CD8-positive, alpha-beta memory T cell (primary cell): ENCODE measurements at regions not wholly inside any gene's neighbourhood (a gene's known extent, or its start where the extent isn't known, plus 50 kb on each side); places are given as distances from the start of the nearest gene placed in this dataset.

Experiments used
- CTCF ChIA-PET: fragments of 350-600 bp; sonication (Branson Sonifier 250); formaldehyde crosslinking; loops from one replicate; lab custom pipeline; 2021; ENCODE audit warnings: antibody characterized with exemption; lab: Charles Lee
- POLR2A ChIA-PET: fragments of 350-600 bp; sonication (Branson Sonifier 250); formaldehyde crosslinking; loops from one replicate; lab custom pipeline; 2021; ENCODE audit warnings: antibody characterized with exemption; lab: Charles Lee
- DNase-seq, 5 donors: peaks; one replicate each; pipeline versions ENCODE4 v3.0.0 to v3.0.0-alpha.2; 2020 to 2022; ENCODE audit warnings: mixed read lengths in 1 of 5
- H3K27ac ChIP-seq: one replicate; pipeline ENCODE4 v1.7.0; 2013; ENCODE audit warnings: low read depth, mild to moderate bottlenecking, low read length, moderate library complexity
- H3K27me3 ChIP-seq: 2 replicates; pipeline ENCODE4 v1.7.0; 2013; ENCODE audit warnings: low read length, mild to moderate bottlenecking; ENCODE audit not compliant: insufficient read depth, poor library complexity, severe bottlenecking
- H3K36me3 ChIP-seq: 2 replicates; pipeline ENCODE4 v1.7.0; 2013; ENCODE audit warnings: mild to moderate bottlenecking, low read length, moderate library complexity; ENCODE audit not compliant: insufficient read depth
- H3K4me1 ChIP-seq: 2 replicates; pipeline ENCODE4 v1.7.0; 2013; ENCODE audit warnings: mild to moderate bottlenecking, low read length, moderate library complexity; ENCODE audit not compliant: insufficient read depth
- H3K4me3 ChIP-seq: 2 replicates; pipeline ENCODE4 v1.7.0; 2013; ENCODE audit warnings: mild to moderate bottlenecking, low read length
- H3K9me3 ChIP-seq: 2 replicates; pipeline ENCODE4 v1.7.0; 2013; ENCODE audit warnings: mild to moderate bottlenecking, low read length
- H3K27ac Mint-ChIP-seq, 8 donors: one replicate each; pipeline ENCODE4 v1.8.0; 2020 to 2021; ENCODE audit warnings: mixed read lengths in 8 of 8, mild to moderate bottlenecking in 6 of 8, inconsistent platforms in 3 of 8, moderate library complexity in 3 of 8
- H3K27me3 Mint-ChIP-seq, 2 donors: one replicate each; pipeline ENCODE4 v1.8.0; 2020 to 2021; ENCODE audit warnings: mixed read lengths in 2 of 2, mild to moderate bottlenecking in 1 of 2, moderate library complexity in 1 of 2
- H3K36me3 Mint-ChIP-seq, 3 donors: one replicate each; pipeline ENCODE4 v1.8.0; 2020 to 2021; ENCODE audit warnings: mixed read lengths in 3 of 3, inconsistent platforms in 1 of 3, mild to moderate bottlenecking in 1 of 3
- H3K4me1 Mint-ChIP-seq, 3 donors: one replicate each; pipeline ENCODE4 v1.8.0; 2020 to 2021; ENCODE audit warnings: mixed read lengths in 3 of 3, inconsistent platforms in 1 of 3, mild to moderate bottlenecking in 1 of 3
- H3K4me3 Mint-ChIP-seq, 7 donors: one replicate each; pipeline ENCODE4 v1.8.0; 2020 to 2021; ENCODE audit warnings: mixed read lengths in 7 of 7, mild to moderate bottlenecking in 6 of 7, moderate library complexity in 4 of 7, inconsistent platforms in 2 of 7
- H3K9me3 Mint-ChIP-seq, 5 donors: one replicate each; pipeline ENCODE4 v1.8.0; 2020 to 2022; ENCODE audit warnings: mixed read lengths in 5 of 5, mild to moderate bottlenecking in 3 of 5, moderate library complexity in 2 of 5, inconsistent platforms in 1 of 5

- no peak overlapping the region for H3K4me3 ChIP-seq
- Mint-ChIP-seq H3K36me3 (no peaks in the 10 kb centered on the region), H3K27me3 (no peaks in the 10 kb centered on the region)
Measured at GRCh38 chr13:103263448-103263847, 197.2 kb upstream of the SLC10A2 start.

DNA sequence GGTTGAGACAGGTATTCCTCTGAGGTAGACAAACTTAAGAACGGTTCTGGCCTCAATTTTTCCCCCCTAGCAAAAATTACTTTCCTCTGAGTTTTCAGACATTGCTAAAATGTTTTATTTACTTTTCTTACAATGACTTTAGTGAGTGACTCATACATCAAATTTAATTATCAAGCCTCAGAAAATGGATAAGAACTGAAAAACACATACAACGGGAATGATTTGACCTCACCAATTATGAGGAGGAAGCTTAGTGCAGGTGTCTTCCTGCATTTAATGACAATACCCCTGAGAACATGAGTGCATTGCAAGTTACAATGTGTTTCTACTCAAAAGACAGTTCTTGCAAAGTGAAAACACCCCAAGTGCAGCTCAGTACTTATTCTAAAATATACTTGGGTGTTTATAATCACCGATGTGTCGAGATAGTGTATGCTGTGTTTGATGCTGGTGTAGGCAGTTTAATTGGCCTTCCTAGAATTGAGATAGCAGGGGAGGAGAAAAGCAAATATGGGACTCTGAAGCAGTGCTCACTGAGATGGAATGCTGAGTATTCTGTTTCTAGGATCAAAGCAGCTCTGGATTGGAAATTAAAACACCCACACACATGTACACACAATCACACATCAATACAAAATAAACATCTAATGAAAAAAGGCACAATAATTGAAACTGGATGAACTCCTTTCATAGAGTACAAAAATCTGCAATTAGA, 189.5 kb upstream of the SLC10A2 start:
- no peak overlapping the region for H3K27ac Mint-ChIP-seq

More at GRCh38 chr13:103263448-103263847, 197.2 kb upstream of the SLC10A2 start:
- no peak overlapping the region for H3K27ac Mint-ChIP-seq
- no peak for DNase-seq
- Histone ChIP-seq H3K9me3 (peaks cover 5% of the 10 kb centered on the region), H3K27ac (no peak overlapping the region), H3K36me3 (no peaks in the 10 kb centered on the region), H3K27me3 (no peaks in the 10 kb centered on the region), H3K4me1 (no peaks in the 10 kb centered on the region)
- ChIA-PET CTCF (no interaction called here), POLR2A (no interaction called here)
- no peak overlapping the region for H3K4me3 Mint-ChIP-seq
- no peaks in the 10 kb centered on the region for H3K4me1 Mint-ChIP-seq
- H3K9me3 Mint-ChIP-seq, result peaks cover 13 to 26% (median 15%) of the 10 kb centered on the region in 5 donors

DNA sequence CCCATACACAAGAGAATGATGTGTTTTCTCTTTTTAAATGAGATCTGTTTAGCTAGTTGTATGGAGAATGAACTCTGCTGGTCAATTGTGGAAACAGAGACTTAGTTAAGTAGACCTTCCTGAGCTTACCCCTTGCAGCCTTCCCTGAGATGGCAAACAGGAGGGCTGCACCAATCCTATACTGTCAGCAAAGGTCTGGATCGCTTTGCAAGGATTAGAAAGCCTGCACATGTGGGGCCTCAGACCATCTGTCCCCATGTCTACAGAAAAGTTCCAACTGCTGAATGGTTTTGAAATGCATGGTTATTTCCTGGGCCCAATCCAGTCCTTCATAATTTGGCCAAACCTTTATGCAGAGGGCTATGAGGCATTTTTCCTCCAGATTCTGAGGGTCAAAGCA, 183.9 kb upstream of the SLC10A2 start:
- POLR2A ChIA-PET, result no interaction called here
- H3K27me3 ChIP-seq, result no peaks in the 10 kb centered on the region
- H3K27ac ChIP-seq, result no peak overlapping the region
- no peak overlapping the region for H3K4me3 Mint-ChIP-seq
- no peaks in the 10 kb centered on the region for H3K9me3 ChIP-seq
- no peak overlapping the region for H3K27ac Mint-ChIP-seq
- CTCF ChIA-PET, result no interaction called here
- no peak for DNase-seq
- no peaks in the 10 kb centered on the region for H3K4me1 ChIP-seq
- H3K9me3 Mint-ChIP-seq, result peaks cover 0 to 8% (median 2%) of the 10 kb centered on the region in 5 donors
- H3K4me3 ChIP-seq, result no peak overlapping the region
- H3K36me3 Mint-ChIP-seq, result no peaks in the 10 kb centered on the region
- no peaks in the 10 kb centered on the region for H3K4me1 Mint-ChIP-seq
- H3K27me3 Mint-ChIP-seq, result peaks cover 0 to 2% of the 10 kb centered on the region in 2 donors
- H3K36me3 ChIP-seq, result no peaks in the 10 kb centered on the region

More for the DNA sequence above, 189.5 kb upstream of the SLC10A2 start:
- H3K4me3 Mint-ChIP-seq, result no peak overlapping the region
- CTCF ChIA-PET, result no interaction called here
- Histone ChIP-seq H3K27me3 (no peaks in the 10 kb centered on the region), H3K9me3 (no peaks in the 10 kb centered on the region), H3K4me1 (no peaks in the 10 kb centered on the region), H3K4me3 (no peak overlapping the region), H3K36me3 (no peaks in the 10 kb centered on the region), H3K27ac (no peak overlapping the region)
- no peak for DNase-seq
- POLR2A ChIA-PET, result no interaction called here
- peaks cover 0 to 14% (median 0%) of the 10 kb centered on the region in 5 donors for H3K9me3 Mint-ChIP-seq
- H3K4me1 Mint-ChIP-seq, result no peaks in the 10 kb centered on the region
- H3K36me3 Mint-ChIP-seq, result no peaks in the 10 kb centered on the region
- no peaks in the 10 kb centered on the region for H3K27me3 Mint-ChIP-seq

DNA sequence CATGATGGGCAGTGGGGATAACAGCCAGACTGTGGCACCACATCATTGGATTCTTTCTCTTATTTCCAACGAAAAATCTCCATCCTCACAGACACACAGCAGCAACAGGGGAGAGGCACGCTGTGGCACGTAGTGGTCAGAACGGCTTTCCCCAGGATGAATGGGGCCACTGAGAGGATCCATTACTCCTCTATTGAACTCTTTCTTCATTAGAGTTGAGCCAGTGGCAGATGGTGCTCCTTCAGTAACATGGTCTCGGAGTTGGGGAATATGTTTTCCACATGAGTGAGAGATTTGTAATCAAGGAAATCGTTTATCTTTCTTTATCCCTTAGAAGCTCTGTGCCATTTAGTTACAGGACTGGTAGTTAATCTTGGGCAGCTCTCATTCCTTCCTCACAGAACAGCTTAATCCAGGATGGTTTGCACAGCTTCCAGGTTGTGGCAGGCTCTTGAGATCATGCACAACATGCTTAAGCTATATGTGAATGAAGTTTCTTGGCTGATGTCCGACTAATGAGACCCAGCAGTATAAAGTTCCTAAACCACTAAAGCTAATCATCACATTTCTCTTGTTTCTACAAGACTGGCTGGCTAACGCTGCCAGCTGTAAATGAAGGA, 180.5 kb upstream of the SLC10A2 start:
- H3K9me3 Mint-ChIP-seq, result peaks cover 0 to 8% (median 2%) of the 10 kb centered on the region in 5 donors
- Histone ChIP-seq H3K27ac (no peak overlapping the region), H3K9me3 (no peaks in the 10 kb centered on the region), H3K4me1 (no peaks in the 10 kb centered on the region), H3K27me3 (no peaks in the 10 kb centered on the region), H3K36me3 (no peaks in the 10 kb centered on the region), H3K4me3 (no peak overlapping the region)
- POLR2A ChIA-PET, result no interaction called here
- no peak for DNase-seq
- no peaks in the 10 kb centered on the region for H3K4me1 Mint-ChIP-seq
- H3K36me3 Mint-ChIP-seq, result no peaks in the 10 kb centered on the region
- no peak overlapping the region for H3K4me3 Mint-ChIP-seq
- CTCF ChIA-PET, result no interaction called here
- H3K27ac Mint-ChIP-seq, result no peak overlapping the region
- peaks cover 0 to 2% of the 10 kb centered on the region in 2 donors for H3K27me3 Mint-ChIP-seq

DNA sequence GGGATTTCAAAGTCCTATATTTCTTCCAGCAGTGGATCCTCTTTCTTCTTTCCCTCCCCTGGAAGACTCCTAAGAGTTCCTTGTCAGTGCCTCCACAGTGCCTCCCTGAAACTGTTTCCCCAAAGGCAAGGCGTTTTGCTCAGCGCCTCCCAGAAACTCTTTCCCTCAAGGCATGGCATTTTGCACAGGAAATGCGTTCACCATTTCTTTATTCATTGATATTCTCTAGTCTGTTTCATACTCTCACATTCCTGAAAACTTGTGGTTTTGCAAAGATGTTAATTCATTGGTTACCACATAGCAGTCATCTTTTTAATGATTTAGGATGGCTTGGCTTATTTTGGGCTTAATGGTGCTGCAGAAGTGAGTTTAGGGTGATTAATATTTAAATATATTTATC, 177.3 kb upstream of the SLC10A2 start:
- H3K9me3 ChIP-seq, result no peaks in the 10 kb centered on the region
- no peaks in the 10 kb centered on the region for H3K27me3 ChIP-seq
- POLR2A ChIA-PET, result no interaction called here
- H3K36me3 ChIP-seq, result no peaks in the 10 kb centered on the region
- H3K4me3 ChIP-seq, result no peak overlapping the region
- Mint-ChIP-seq H3K9me3 (peaks cover 0 to 8% (median 2%) of the 10 kb centered on the region in 5 donors), H3K4me1 (no peaks in the 10 kb centered on the region), H3K4me3 (no peak overlapping the region), H3K36me3 (no peaks in the 10 kb centered on the region), H3K27ac (no peak overlapping the region), H3K27me3 (no peaks in the 10 kb centered on the region)
- no peak overlapping the region for H3K27ac ChIP-seq
- no peaks in the 10 kb centered on the region for H3K4me1 ChIP-seq
- CTCF ChIA-PET, result no interaction called here
- no peak for DNase-seq

GRCh38 chr13:103238441-103238840, 172.2 kb upstream of the SLC10A2 start:
- Histone ChIP-seq H3K4me3 (no peak overlapping the region), H3K4me1 (no peaks in the 10 kb centered on the region), H3K27ac (no peak overlapping the region), H3K27me3 (no peaks in the 10 kb centered on the region), H3K36me3 (no peaks in the 10 kb centered on the region), H3K9me3 (no peaks in the 10 kb centered on the region)
- no peaks in the 10 kb centered on the region for H3K36me3 Mint-ChIP-seq
- no peak overlapping the region for H3K27ac Mint-ChIP-seq
- ChIA-PET POLR2A (no interaction called here), CTCF (no interaction called here)
- peaks cover 0 to 9% (median 2%) of the 10 kb centered on the region in 5 donors for H3K9me3 Mint-ChIP-seq
- no peak overlapping the region for H3K4me3 Mint-ChIP-seq
- H3K4me1 Mint-ChIP-seq, result no peaks in the 10 kb centered on the region
- DNase-seq, result no peak
- H3K27me3 Mint-ChIP-seq, result no peaks in the 10 kb centered on the region

- ChIA-PET POLR2A (no interaction called here), CTCF (no interaction called here)
- Histone ChIP-seq H3K27ac (no peak overlapping the region), H3K4me3 (no peak overlapping the region), H3K9me3 (no peaks in the 10 kb centered on the region), H3K27me3 (no peaks in the 10 kb centered on the region), H3K4me1 (no peaks in the 10 kb centered on the region), H3K36me3 (no peaks in the 10 kb centered on the region)
- peaks cover 3 to 11% (median 5%) of the 10 kb centered on the region in 5 donors for H3K9me3 Mint-ChIP-seq
- H3K4me3 Mint-ChIP-seq, result no peak overlapping the region
- H3K36me3 Mint-ChIP-seq, result no peaks in the 10 kb centered on the region
- H3K4me1 Mint-ChIP-seq, result no peaks in the 10 kb centered on the region
- no peak for DNase-seq
- no peak overlapping the region for H3K27ac Mint-ChIP-seq
- H3K27me3 Mint-ChIP-seq, result no peaks in the 10 kb centered on the region
Measured at GRCh38 chr13:103236213-103236612, 170.0 kb upstream of the SLC10A2 start.

GRCh38 chr13:103229674-103230073, 163.5 kb upstream of the SLC10A2 start:
- no peaks in the 10 kb centered on the region for H3K36me3 Mint-ChIP-seq
- H3K27ac Mint-ChIP-seq, result no peak overlapping the region
- ChIA-PET CTCF (no interaction called here), POLR2A (no interaction called here)
- no peak overlapping the region for H3K4me3 ChIP-seq
- no peaks in the 10 kb centered on the region for H3K36me3 ChIP-seq
- no peaks in the 10 kb centered on the region for H3K27me3 Mint-ChIP-seq
- H3K4me1 ChIP-seq, result no peaks in the 10 kb centered on the region
- no peak overlapping the region for H3K27ac ChIP-seq
- no peak for DNase-seq
- no peaks in the 10 kb centered on the region for H3K4me1 Mint-ChIP-seq
- H3K9me3 ChIP-seq, result no peaks in the 10 kb centered on the region
- H3K27me3 ChIP-seq, result no peaks in the 10 kb centered on the region
- peaks cover 7 to 11% (median 10%) of the 10 kb centered on the region in 5 donors for H3K9me3 Mint-ChIP-seq
- H3K4me3 Mint-ChIP-seq, result no peak overlapping the region
